CD4-positive, alpha-beta memory T cell (primary cell): ENCODE measurements at regions not wholly inside any gene's neighbourhood (a gene's known extent, or its start where the extent isn't known, plus 50 kb on each side); places are given as distances from the start of the nearest gene placed in this dataset.
A peak's percentile ranks its signal among the peaks of the same experiment; 100 is the strongest.

Experiments used
- CTCF ChIA-PET: fragments of 350-600 bp; sonication (Branson Sonifier 250); formaldehyde crosslinking; loops from one replicate; lab custom pipeline; 2021; ENCODE audit warnings: inconsistent platforms; ENCODE audit not compliant: partially characterized antibody; lab: Charles Lee
- POLR2A ChIA-PET: fragments of 350-600 bp; sonication (Branson Sonifier 250); formaldehyde crosslinking; loops from one replicate; lab custom pipeline; 2021; ENCODE audit not compliant: partially characterized antibody; lab: Charles Lee
- DNase-seq, 5 donors: peaks; one replicate each; pipeline versions ENCODE4 v3.0.0 to v3.0.0-alpha.2; 2020 to 2022; ENCODE audit warnings: mixed read lengths in 1 of 5
- H3K27ac ChIP-seq: one replicate; pipeline ENCODE4 v1.7.0; 2013; ENCODE audit warnings: low read depth, low read length
- H3K27me3 ChIP-seq: 2 replicates; pipeline ENCODE4 v1.7.0; 2013; ENCODE audit warnings: mild to moderate bottlenecking, low read length, moderate library complexity; ENCODE audit not compliant: insufficient read depth
- H3K36me3 ChIP-seq: 2 replicates; pipeline ENCODE4 v1.7.0; 2013; ENCODE audit warnings: mild to moderate bottlenecking, low read length, moderate library complexity; ENCODE audit not compliant: insufficient read depth
- H3K4me1 ChIP-seq: 2 replicates; pipeline ENCODE4 v1.7.0; 2013; ENCODE audit warnings: mild to moderate bottlenecking, low read length, moderate library complexity; ENCODE audit not compliant: insufficient read depth
- H3K4me3 ChIP-seq, 2 donors: one replicate each; pipeline ENCODE4 v1.7.0; 2013; ENCODE audit warnings: low read length in 2 of 2, mild to moderate bottlenecking in 1 of 2
- H3K9me3 ChIP-seq, 2 donors: one replicate each; pipeline ENCODE4 v1.7.0; 2013; ENCODE audit warnings: low read length in 2 of 2, control low read depth in 1 of 2; ENCODE audit not compliant: control insufficient read depth in 1 of 2
- H3K27ac Mint-ChIP-seq, 7 donors: one replicate each; pipeline ENCODE4 v1.8.0; 2020 to 2021; ENCODE audit warnings: mixed read lengths in 7 of 7, mild to moderate bottlenecking in 6 of 7, inconsistent platforms in 3 of 7, moderate library complexity in 3 of 7
- H3K27me3 Mint-ChIP-seq, 2 donors: one replicate each; pipeline ENCODE4 v1.8.0; 2020 to 2021; ENCODE audit warnings: mixed read lengths in 2 of 2
- H3K36me3 Mint-ChIP-seq, 2 donors: one replicate each; pipeline ENCODE4 v1.8.0; 2020 to 2021; ENCODE audit warnings: mixed read lengths in 2 of 2, inconsistent platforms in 1 of 2, mild to moderate bottlenecking in 1 of 2
- H3K4me1 Mint-ChIP-seq, 4 donors: one replicate each; pipeline ENCODE4 v1.8.0; 2020 to 2021; ENCODE audit warnings: mixed read lengths in 4 of 4, mild to moderate bottlenecking in 1 of 4
- H3K4me3 Mint-ChIP-seq, 8 donors: one replicate each; pipeline ENCODE4 v1.8.0; 2020 to 2021; ENCODE audit warnings: mixed read lengths in 8 of 8, mild to moderate bottlenecking in 7 of 8, moderate library complexity in 6 of 8, inconsistent platforms in 3 of 8
- H3K9me3 Mint-ChIP-seq, 8 donors: one replicate each; pipeline ENCODE4 v1.8.0; 2020 to 2021; ENCODE audit warnings: mixed read lengths in 8 of 8, mild to moderate bottlenecking in 5 of 8, inconsistent platforms in 3 of 8, moderate library complexity in 1 of 8
- intact Hi-C: fragments of 100-400 bp; cut with micrococcal nuclease; formaldehyde crosslinking; loops from one replicate; pipeline ENCODE4 v1.15.1; 2023

GRCh38 chr4:53913771-53914170 lies 150.6 kb downstream of the CHIC2 start:
- Mint-ChIP-seq H3K4me1 (peaks cover 0 to 1% (median under 1%) of the 10 kb centered on the region in 4 donors), H3K27ac (no peak overlapping the region), H3K27me3 (peaks cover 2 to 4% of the 10 kb centered on the region in 2 donors), H3K36me3 (no peaks in the 10 kb centered on the region), H3K9me3 (no peaks in the 10 kb centered on the region), H3K4me3 (no peak overlapping the region)
- peaks cover 3% of the 10 kb centered on the region for H3K4me1 ChIP-seq
- intact Hi-C loops: no loop called here
- no peaks in the 10 kb centered on the region for H3K36me3 ChIP-seq
- CTCF ChIA-PET: interaction anchor here (2.5 kb wide), 1 partner anchor 321 kb away, joined by 13 read pairs; no protein-coding TSS in a partner anchor
- H3K27me3 ChIP-seq: no peaks in the 10 kb centered on the region
- POLR2A ChIA-PET: no interaction called here
- H3K9me3 ChIP-seq: no peaks in the 10 kb centered on the region
- H3K4me3 ChIP-seq: no peak overlapping the region
- no peak overlapping the region for H3K27ac ChIP-seq
- no peak for DNase-seq

DNA sequence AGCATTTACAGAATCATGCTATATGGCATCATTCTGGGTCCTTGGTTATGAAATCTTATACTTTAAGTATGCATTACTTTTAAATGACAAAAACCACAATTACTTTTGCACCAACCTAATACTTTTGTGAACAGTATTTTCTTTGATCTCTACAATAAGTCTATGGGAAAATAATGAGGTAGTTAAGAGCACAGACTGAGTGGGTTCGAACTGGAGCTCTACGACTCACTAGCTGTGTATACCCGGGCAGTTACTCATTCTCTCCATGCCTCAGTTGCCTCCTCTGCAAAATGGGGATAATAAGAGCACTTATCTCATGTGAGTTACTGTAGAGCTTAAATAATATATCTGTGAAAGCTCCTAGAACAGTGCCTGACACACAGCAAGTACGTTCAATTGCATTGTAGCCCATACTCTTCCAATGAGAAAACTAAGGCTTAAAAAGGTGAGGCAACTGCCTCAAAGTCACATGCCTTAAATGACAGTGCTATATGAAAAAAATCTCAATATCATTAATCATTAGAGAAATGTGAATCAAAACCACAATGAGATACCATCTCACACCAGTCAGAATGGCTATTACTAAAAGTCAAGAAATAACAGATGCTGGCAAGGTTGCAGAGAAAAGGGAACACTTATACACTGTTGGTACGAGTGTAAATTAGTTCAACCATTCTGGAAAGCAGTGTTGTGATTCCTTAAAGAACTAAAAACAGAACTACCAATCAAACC lies 151.5 kb downstream of the CHIC2 start:
- CTCF ChIA-PET: interaction anchor here (2.5 to 5.9 kb wide), 2 partner anchors 320 to 321 kb away, joined by 13 to 64 read pairs; no protein-coding TSS in a partner anchor

DNA sequence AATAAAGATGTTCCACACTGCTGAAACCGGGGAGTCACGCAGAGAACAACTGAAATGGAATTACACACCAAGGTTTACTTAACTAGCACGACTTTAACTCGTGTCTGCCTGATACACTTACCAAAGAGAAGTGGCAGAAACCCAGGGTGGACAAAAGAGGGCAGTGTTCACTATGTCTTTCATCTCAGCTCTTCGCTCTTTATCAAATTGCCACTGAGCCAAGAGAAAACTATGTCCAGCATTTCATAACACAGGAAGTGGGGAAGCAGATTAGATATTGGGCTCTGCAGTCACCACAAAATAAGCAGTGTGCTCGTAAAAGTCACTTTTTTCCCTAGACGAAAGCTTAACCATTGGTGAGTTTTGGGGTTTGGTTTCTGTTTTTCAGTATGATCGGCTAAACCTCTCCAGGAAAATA lies 155.7 kb downstream of the CHIC2 start:
- H3K27ac Mint-ChIP-seq: no peak overlapping the region
- intact Hi-C loops: loop anchor here (1.0 kb wide), 1 partner anchor 326 kb away; no protein-coding TSS in a partner anchor
- H3K4me1 Mint-ChIP-seq: peaks cover 0 to 9% (median 7%) of the 10 kb centered on the region in 4 donors
- H3K4me3 ChIP-seq: no peak overlapping the region
- H3K27me3 ChIP-seq: peaks cover 10% of the 10 kb centered on the region
- peaks cover 3% of the 10 kb centered on the region for H3K4me1 ChIP-seq
- no peaks in the 10 kb centered on the region for H3K36me3 Mint-ChIP-seq
- no peaks in the 10 kb centered on the region for H3K36me3 ChIP-seq
- POLR2A ChIA-PET: no interaction called here
- DNase-seq: peak in 4 of 5 donors; percentile 6 to 21 (median 14)
- H3K4me3 Mint-ChIP-seq: peak overlapping the region in 2 of 8 donors; percentile 13 to 17
- H3K9me3 Mint-ChIP-seq: no peaks in the 10 kb centered on the region
- peaks cover 20 to 24% of the 10 kb centered on the region in 2 donors for H3K27me3 Mint-ChIP-seq
- H3K9me3 ChIP-seq: no peaks in the 10 kb centered on the region
- H3K27ac ChIP-seq: no peak overlapping the region
- CTCF ChIA-PET: interaction anchor here (1.0 to 5.9 kb wide), 5 partner anchors 19 to 325 kb away, joined by 3 to 64 read pairs (median 6); no protein-coding TSS in a partner anchor

More for the DNA sequence above, 151.5 kb downstream of the CHIC2 start:
- H3K4me3 ChIP-seq: no peak overlapping the region
- intact Hi-C loops: no loop called here
- no peaks in the 10 kb centered on the region for H3K9me3 ChIP-seq
- no peaks in the 10 kb centered on the region for H3K36me3 ChIP-seq
- no peak for DNase-seq
- no peak overlapping the region for H3K4me3 Mint-ChIP-seq
- no peak overlapping the region for H3K27ac Mint-ChIP-seq
- no peaks in the 10 kb centered on the region for H3K36me3 Mint-ChIP-seq
- H3K9me3 Mint-ChIP-seq: no peaks in the 10 kb centered on the region
- POLR2A ChIA-PET: no interaction called here
- H3K4me1 ChIP-seq: peaks cover 3% of the 10 kb centered on the region
- H3K4me1 Mint-ChIP-seq: peaks cover 0 to 7% (median 4%) of the 10 kb centered on the region in 4 donors
- no peak overlapping the region for H3K27ac ChIP-seq
- peaks cover 9 to 10% of the 10 kb centered on the region in 2 donors for H3K27me3 Mint-ChIP-seq
- peaks cover 8% of the 10 kb centered on the region for H3K27me3 ChIP-seq

DNA sequence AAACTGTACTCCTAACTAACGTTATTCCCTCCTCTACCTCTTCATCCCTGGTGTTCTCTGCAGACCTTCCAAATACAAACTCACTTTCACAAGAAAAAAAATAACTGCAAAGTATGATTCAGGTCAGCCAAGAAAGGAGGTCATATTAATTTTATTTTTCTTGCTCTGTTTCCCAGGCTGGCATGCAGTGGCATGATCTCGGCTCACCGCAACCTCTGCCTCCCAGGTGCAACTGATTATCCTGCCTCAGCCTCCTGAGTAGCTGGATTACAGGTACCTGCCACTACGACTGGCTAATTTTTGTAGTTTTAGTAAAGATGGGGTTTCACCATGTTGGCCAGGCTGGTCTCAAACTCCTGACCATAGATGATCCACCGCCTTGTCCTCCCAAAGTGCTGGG lies 156.6 kb downstream of the CHIC2 start:
- ChIA-PET POLR2A (no interaction called here), CTCF (interaction anchor here (1.4 to 5.9 kb wide), 4 partner anchors 20 to 326 kb away, joined by 6 to 64 read pairs (median 22); no protein-coding TSS in a partner anchor)
- no peak overlapping the region for H3K4me3 ChIP-seq
- Mint-ChIP-seq H3K9me3 (no peaks in the 10 kb centered on the region), H3K27ac (no peak overlapping the region), H3K36me3 (no peaks in the 10 kb centered on the region), H3K4me1 (peaks cover 0 to 9% (median 7%) of the 10 kb centered on the region in 4 donors), H3K4me3 (no peak overlapping the region), H3K27me3 (peaks cover 20 to 24% of the 10 kb centered on the region in 2 donors)
- no peak overlapping the region for H3K27ac ChIP-seq
- peaks cover 3% of the 10 kb centered on the region for H3K4me1 ChIP-seq
- no peaks in the 10 kb centered on the region for H3K9me3 ChIP-seq
- peaks cover 10% of the 10 kb centered on the region for H3K27me3 ChIP-seq
- H3K36me3 ChIP-seq: no peaks in the 10 kb centered on the region
- intact Hi-C loops: loop anchor here (1.0 to 2.0 kb wide), 2 partner anchors 319 to 327 kb away; no protein-coding TSS in a partner anchor
- DNase-seq: no peak

DNA sequence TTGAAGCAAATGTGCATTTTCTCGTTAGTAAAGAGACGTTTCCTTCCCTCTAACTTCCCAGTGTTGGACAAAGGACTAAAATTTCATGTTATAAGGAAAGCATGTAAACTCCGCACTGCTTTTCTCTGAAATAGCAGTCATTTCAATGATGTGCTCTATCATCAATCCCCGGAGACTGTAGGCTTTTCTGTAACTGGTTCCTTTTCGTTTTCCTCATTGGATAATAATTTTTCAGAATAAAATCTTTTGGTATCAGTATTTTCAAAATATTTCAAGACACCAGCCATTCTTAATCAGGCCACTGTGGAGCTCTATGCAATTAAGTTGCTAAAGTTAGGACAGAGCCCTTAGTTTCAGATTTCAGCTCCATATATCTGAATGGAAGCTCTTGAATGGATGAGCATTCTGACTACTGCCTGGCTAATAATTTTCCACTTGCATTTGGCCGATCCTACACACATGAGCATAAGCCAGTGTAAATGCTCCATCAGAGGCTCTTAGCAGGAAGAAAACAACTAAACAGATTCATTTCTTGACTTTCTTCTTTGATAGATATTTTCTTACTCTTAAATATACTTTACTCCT lies 157.7 kb downstream of the CHIC2 start:
- H3K36me3 ChIP-seq: no peaks in the 10 kb centered on the region
- intact Hi-C loops: loop anchor here (2.0 kb wide), 1 partner anchor 320 kb away; no protein-coding TSS in a partner anchor
- H3K4me3 Mint-ChIP-seq: peak overlapping the region in 1 of 8 donors; percentile 71
- no peak overlapping the region for H3K27ac Mint-ChIP-seq
- H3K9me3 Mint-ChIP-seq: no peaks in the 10 kb centered on the region
- peaks cover 3% of the 10 kb centered on the region for H3K4me1 ChIP-seq
- no peak overlapping the region for H3K27ac ChIP-seq
- DNase-seq: no peak
- peaks cover 23 to 32% of the 10 kb centered on the region in 2 donors for H3K27me3 Mint-ChIP-seq
- no peak overlapping the region for H3K4me3 ChIP-seq
- peaks cover 10% of the 10 kb centered on the region for H3K27me3 ChIP-seq
- H3K4me1 Mint-ChIP-seq: peaks cover 0 to 9% (median 7%) of the 10 kb centered on the region in 4 donors
- CTCF ChIA-PET: interaction anchor here (3.3 kb wide), 1 partner anchor 327 kb away, joined by 13 read pairs; no protein-coding TSS in a partner anchor
- POLR2A ChIA-PET: no interaction called here
- H3K9me3 ChIP-seq: no peaks in the 10 kb centered on the region
- H3K36me3 Mint-ChIP-seq: no peaks in the 10 kb centered on the region

GRCh38 chr4:53905941-53906377 lies 158.4 kb downstream of the CHIC2 start:
- no peak overlapping the region for H3K4me3 ChIP-seq
- H3K4me3 Mint-ChIP-seq: peak overlapping the region; percentile 11 to 81 (median 70)
- POLR2A ChIA-PET: no interaction called here

More at GRCh38 chr4:53905941-53906377, 158.4 kb downstream of the CHIC2 start:
- Mint-ChIP-seq H3K36me3 (no peaks in the 10 kb centered on the region), H3K27me3 (peaks cover 24 to 32% of the 10 kb centered on the region in 2 donors), H3K4me1 (peaks cover 0 to 9% (median 7%) of the 10 kb centered on the region in 4 donors), H3K9me3 (no peaks in the 10 kb centered on the region), H3K27ac (no peak overlapping the region)
- intact Hi-C loops: loop anchor here (2.0 kb wide), 1 partner anchor 321 kb away; no protein-coding TSS in a partner anchor
- Histone ChIP-seq H3K27me3 (peaks cover 10% of the 10 kb centered on the region), H3K9me3 (no peaks in the 10 kb centered on the region), H3K27ac (no peak overlapping the region), H3K36me3 (no peaks in the 10 kb centered on the region), H3K4me1 (peaks cover 3% of the 10 kb centered on the region)
- DNase-seq: no peak
- CTCF ChIA-PET: interaction anchor here (1.0 to 3.3 kb wide), 3 partner anchors 26 to 328 kb away, joined by 3 to 13 read pairs (median 3); no protein-coding TSS in a partner anchor
